ENCODE measurements at regions not wholly inside any gene's neighbourhood (a gene's known extent, or its start where the extent isn't known, plus 50 kb on each side); places are given as distances from the start of the nearest gene placed in this dataset.

GRCh38 chr12:41724216-41724615, 420.5 kb downstream of the GXYLT1 start:
- Histone ChIP-seq H3K4me1 (ENCODE audit: control insufficient read depth, insufficient read depth, low read length) (no peaks in the 10 kb centered on the region), H3K27me3 (replicated peaks in 1 of 2; ENCODE audit: control insufficient read depth in 2 of 2, insufficient read depth in 2 of 2, low read length in 1 of 2) (no peaks in the 10 kb centered on the region), H3K36me3 (ENCODE audit: control insufficient read depth in 2 of 2, insufficient read depth in 2 of 2, low read length in 1 of 2) (no peaks in the 10 kb centered on the region), H3K27ac (ENCODE audit: control insufficient read depth, insufficient read depth) (no peak overlapping the region), H3K4me2 (ENCODE audit: control insufficient read depth, insufficient read depth) (no peak overlapping the region), H3K9ac (ENCODE audit: control insufficient read depth, insufficient read depth, low read length) (no peak overlapping the region), H3K79me2 (ENCODE audit: control insufficient read depth, insufficient read depth, low read length) (no peaks in the 10 kb centered on the region), H4K20me1 (ENCODE audit: control insufficient read depth, insufficient read depth) (no peaks in the 10 kb centered on the region), H3K4me3 (no peak overlapping the region), H2AFZ (ENCODE audit: control insufficient read depth, low read depth, low read length) (no peak overlapping the region), H3K9me3 (replicated peaks; ENCODE audit: control insufficient read depth, insufficient read depth, low read length) (no peaks in the 10 kb centered on the region)
- FAIRE-seq (no peak), DNase-seq (ENCODE audit: low read depth, low spot score) (no peak), ATAC-seq (no peak)
- no TSS peak for BruUV-seq (replicated peaks)
- RAD21 ChIA-PET (ENCODE audit: unreplicated experiment), result no interaction called here
- POLR2A ChIA-PET, result no interaction called here
- WGBS (ENCODE audit: insufficient coverage, insufficient replicate concordance, low lambda C conversion rate, missing lambda C conversion rate), result 0% methylated on average over 2 of the region's 2 CpGs
- intact Hi-C loops (cut with micrococcal nuclease; ENCODE audit: unreplicated experiment), result no loop called here
- SMC1A ChIA-PET (ENCODE audit: uncharacterized antibody, unreplicated experiment), result no interaction called here
- CTCF ChIA-PET, result no interaction called here
- TF ChIP-seq PKNOX1 (IDR thresholded peaks at IDR 0.05) (peak; percentile 76), SMAD5 (IDR thresholded peaks at IDR 0.05; ENCODE audit: low read depth) (no peak)
- in situ Hi-C loops (cut with MboI), result no loop called here

GRCh38 chr12:41719214-41719613, 425.5 kb downstream of the GXYLT1 start:
- ChIA-PET CTCF (no interaction called here), POLR2A (no interaction called here), SMC1A (ENCODE audit: uncharacterized antibody, unreplicated experiment) (interaction anchor here (0.7 kb wide), 1 partner anchor 371 kb away, joined by 3 read pairs; no protein-coding TSS in a partner anchor), RAD21 (ENCODE audit: unreplicated experiment) (no interaction called here)
- no peak overlapping the region for H3K27ac ChIP-seq (ENCODE audit: control insufficient read depth, insufficient read depth)
- H3K4me2 ChIP-seq (ENCODE audit: control insufficient read depth, insufficient read depth), result 0 out of 2 replicates have a peak overlapping the region, but pooled peaks have one; percentile 3
- intact Hi-C loops (cut with micrococcal nuclease; ENCODE audit: unreplicated experiment) (no loop called here), in situ Hi-C loops (cut with MboI) (no loop called here)
- H3K36me3 ChIP-seq (ENCODE audit: control insufficient read depth in 2 of 2, insufficient read depth in 2 of 2, low read length in 1 of 2), result no peaks in the 10 kb centered on the region
- no peak overlapping the region for H3K9ac ChIP-seq (ENCODE audit: control insufficient read depth, insufficient read depth, low read length)
- no peak overlapping the region for H3K4me3 ChIP-seq
- DNase-seq (ENCODE audit: low read depth, low spot score), result no peak
- BruUV-seq (replicated peaks), result no TSS peak
- H3K9me3 ChIP-seq (replicated peaks; ENCODE audit: control insufficient read depth, insufficient read depth, low read length), result no peaks in the 10 kb centered on the region
- no peak overlapping the region for H2AFZ ChIP-seq (ENCODE audit: control insufficient read depth, low read depth, low read length)
- H3K27me3 ChIP-seq (replicated peaks in 1 of 2; ENCODE audit: control insufficient read depth in 2 of 2, insufficient read depth in 2 of 2, low read length in 1 of 2), result no peaks in the 10 kb centered on the region
- FAIRE-seq, result no peak
- no peaks in the 10 kb centered on the region for H4K20me1 ChIP-seq (ENCODE audit: control insufficient read depth, insufficient read depth)
- ATAC-seq, result 0 out of 3 replicates have a peak, but pooled peaks have one; percentile 16
- H3K79me2 ChIP-seq (ENCODE audit: control insufficient read depth, insufficient read depth, low read length), result no peaks in the 10 kb centered on the region
- 29% methylated on average over 3 of the region's 3 CpGs for WGBS (ENCODE audit: insufficient coverage, insufficient replicate concordance, low lambda C conversion rate, missing lambda C conversion rate)
- TF ChIP-seq RUNX3 (IDR thresholded peaks at IDR 0.05; ENCODE audit: low read length), result no peak
- TF ChIP-seq NR2C2 (IDR thresholded peaks at IDR 0.05; ENCODE audit: borderline replicate concordance, control insufficient read depth, insufficient read length, low read depth), result no peak
- TF ChIP-seq KAT2A (conservative IDR thresholded peaks at IDR 0.05; ENCODE audit: control insufficient read depth, low read depth, low read length), result no peak
- no peaks in the 10 kb centered on the region for H3K4me1 ChIP-seq (ENCODE audit: control insufficient read depth, insufficient read depth, low read length)

Measured in GM12878 (cell line).